SK-N-SH (cell line): ENCODE measurements at regions not wholly inside any gene's neighbourhood (a gene's known extent, or its start where the extent isn't known, plus 50 kb on each side); places are given as distances from the start of the nearest gene placed in this dataset.

Source experiments
- CTCF ChIA-PET: fragments of 300-600, 350-600 bp; formaldehyde crosslinking; extraction: SDS; loops from one replicate; lab custom pipeline; 2021; lab: Yijun Ruan, JAX
- POLR2A ChIA-PET: fragments of 350-600 bp; sonication (Branson Sonifier 250); formaldehyde crosslinking; extraction: SDS; loops from one replicate; lab custom pipeline; 2020; ENCODE audit warnings: antibody characterized with exemption, inconsistent platforms; lab: Yijun Ruan, JAX
- DNase-seq: peaks from one replicate; pipeline ENCODE4 v3.0.0; 2012
- H2AFZ ChIP-seq: fragments of 200-600 bp; sonication (generic); 2 replicates; pipeline ENCODE4 v1.8.1; 2016; ENCODE audit warnings: antibody characterized with exemption, mild to moderate bottlenecking, low read depth
- H3F3A ChIP-seq: fragments of 200-600 bp; sonication (generic); replicated peaks from 2 replicates; pipeline ENCODE3; 2016; ENCODE audit warnings: antibody characterized with exemption, mild to moderate bottlenecking; ENCODE audit not compliant: insufficient read depth
- H3K27ac ChIP-seq, 2 experiments: fragments of 200-500 bp in 1 of 2; fragments of 200-600 bp in 1 of 2; sonication (Bioruptor generic) in 1 of 2; sonication (generic), shearing (Covaris generic) in 1 of 2; 2 replicates each; pipeline versions ENCODE4 v1.5.1 to v1.6.1; 2014 to 2016; ENCODE audit warnings: low read depth in 2 of 2, inconsistent platforms in 1 of 2, low read length in 1 of 2, mild to moderate bottlenecking in 1 of 2, mixed read lengths in 1 of 2
- H3K27me3 ChIP-seq: fragments of 200-600 bp; sonication (generic), shearing (Covaris generic); 2 replicates; pipeline ENCODE4 v1.6.1; 2016; ENCODE audit warnings: mixed run types; ENCODE audit not compliant: insufficient read depth
- H3K36me3 ChIP-seq, 2 experiments: fragments of 200-500 bp in 1 of 2; fragments of 200-600 bp in 1 of 2; sonication (Bioruptor generic) in 1 of 2; sonication (generic) in 1 of 2; replicated peaks in 1 of 2; 2 replicates each; pipeline versions ENCODE3 to v1.5.1; 2014 to 2016; ENCODE audit warnings: low read length in 1 of 2, mild to moderate bottlenecking in 1 of 2; ENCODE audit not compliant: insufficient read depth in 2 of 2, control insufficient read depth in 1 of 2
- H3K4me1 ChIP-seq, 2 experiments: fragments of 200-500 bp in 1 of 2; fragments of 200-600 bp in 1 of 2; sonication (Bioruptor generic) in 1 of 2; sonication (generic), shearing (Covaris generic) in 1 of 2; 2 replicates each; pipeline versions ENCODE4 v1.5.1 to v1.6.1; 2014 to 2016; ENCODE audit warnings: low read depth in 1 of 2, low read length in 1 of 2, mixed run types in 1 of 2; ENCODE audit not compliant: insufficient read depth in 2 of 2, control insufficient read depth in 1 of 2
- H3K4me2 ChIP-seq: fragments of 200-600 bp; sonication (generic), shearing (Covaris generic); 2 replicates; pipeline ENCODE4 v1.6.1; 2017; ENCODE audit warnings: mixed run types
- H3K4me3 ChIP-seq, 2 experiments: fragments of 200-500 bp in 1 of 2; fragments of 200-600 bp in 1 of 2; sonication (Bioruptor generic) in 1 of 2; sonication (generic), shearing (Covaris generic) in 1 of 2; 2 replicates each; pipeline versions ENCODE4 v1.5.1 to v1.8.1; 2014 to 2016; ENCODE audit warnings: low read depth in 2 of 2, inconsistent platforms in 1 of 2, low read length in 1 of 2, mild to moderate bottlenecking in 1 of 2, mixed read lengths in 1 of 2, moderate library complexity in 1 of 2
- H3K79me2 ChIP-seq: fragments of 200-600 bp; sonication (generic); 2 replicates; pipeline ENCODE4 v1.8.1; 2017; ENCODE audit warnings: mild to moderate bottlenecking; ENCODE audit not compliant: insufficient read depth
- H3K9ac ChIP-seq: fragments of 200-600 bp; sonication (generic); 2 replicates; pipeline ENCODE4 v1.6.1; 2017; ENCODE audit warnings: mixed run types
- H3K9me2 ChIP-seq: fragments of 200-600 bp; sonication (generic); 2 replicates; pipeline ENCODE4 v1.6.1; 2017; ENCODE audit warnings: mixed run types
- H3K9me3 ChIP-seq: fragments of 200-600 bp; sonication (generic); 2 replicates; pipeline ENCODE4 v1.6.1; 2017; ENCODE audit warnings: mixed run types, mild to moderate bottlenecking, moderate library complexity
- H4K20me1 ChIP-seq: fragments of 200-600 bp; sonication (generic); 2 replicates; pipeline ENCODE4 v1.6.1; 2017; ENCODE audit warnings: mild to moderate bottlenecking, mixed run types; ENCODE audit not compliant: insufficient read depth
- CHD2 ChIP-seq: fragments of 150-350 bp; IDR thresholded peaks from 2 replicates; pipeline ENCODE4 v1.6.1; 2018; ENCODE audit warnings: low read length; ENCODE audit not compliant: partially characterized antibody
- EP300 ChIP-seq, 2 experiments: IDR thresholded peaks; 2 replicates each; pipeline versions ENCODE4 v1.4.0 to v1.6.1; 2012; ENCODE audit warnings: borderline replicate concordance in 1 of 2, low read depth in 1 of 2, low read length in 1 of 2
- MEF2A ChIP-seq: IDR thresholded peaks from 2 replicates; pipeline ENCODE4 v1.4.0; 2012; ENCODE audit warnings: low read depth, borderline replicate concordance
- MXI1 ChIP-seq: IDR thresholded peaks from 2 replicates; pipeline ENCODE4 v1.6.1; 2012; ENCODE audit warnings: mild to moderate bottlenecking, low read depth, low read length, improper control_type of control experiment
- NFIC ChIP-seq: IDR thresholded peaks from 2 replicates; pipeline ENCODE4 v1.4.0; 2012; ENCODE audit warnings: borderline replicate concordance
- NRF1 ChIP-seq: IDR thresholded peaks from 2 replicates; pipeline ENCODE4 v1.6.1; 2012; ENCODE audit warnings: low read depth, mild to moderate bottlenecking, low read length
- POLR2AphosphoS5 ChIP-seq: IDR thresholded peaks from 2 replicates; pipeline ENCODE4 v1.6.1; 2012; ENCODE audit warnings: low read depth, low read length
- RAD21 ChIP-seq: IDR thresholded peaks from 2 replicates; pipeline ENCODE4 v1.6.1; 2012; ENCODE audit warnings: mild to moderate bottlenecking, low read length
- RFX5 ChIP-seq: IDR thresholded peaks from 2 replicates; pipeline ENCODE4 v1.6.1; 2012; ENCODE audit warnings: mild to moderate bottlenecking, improper control_type of control experiment, low read length
- RXRA ChIP-seq: IDR thresholded peaks from 2 replicates; pipeline ENCODE4 v1.4.0; 2012; ENCODE audit warnings: low read depth, mild to moderate bottlenecking, borderline replicate concordance
- TAF1 ChIP-seq: IDR thresholded peaks from 2 replicates; pipeline ENCODE4 v1.6.1; 2012; ENCODE audit warnings: low read depth, mild to moderate bottlenecking, low read length, moderate library complexity, borderline replicate concordance
- TCF12 ChIP-seq: IDR thresholded peaks from 2 replicates; pipeline ENCODE4 v1.4.0; 2012
- WGBS: methylation state at CpG from one replicate; pipeline ENCODE4 v1.1.6; 2017; ENCODE audit warnings: low lambda C conversion rate; 5-methylcytosine and 5-hydroxymethylcytosine counted together
- TF ChIP-seq, protein P1 (sequence below): fragments of 200-600 bp; sonication (generic); IDR thresholded peaks from 2 replicates; pipeline ENCODE4 v1.6.1; 2017; ENCODE audit warnings: antibody characterized with exemption, mild to moderate bottlenecking, moderate library complexity
- TF ChIP-seq, protein P2 (sequence below): IDR thresholded peaks from 2 replicates; pipeline ENCODE4 v1.4.0; 2012; ENCODE audit warnings: low read depth
- TF ChIP-seq, protein P3 (sequence below): IDR thresholded peaks from 2 replicates; pipeline ENCODE4 v1.6.1; 2012; ENCODE audit warnings: mild to moderate bottlenecking, low read depth, low read length, moderate library complexity

DNA sequence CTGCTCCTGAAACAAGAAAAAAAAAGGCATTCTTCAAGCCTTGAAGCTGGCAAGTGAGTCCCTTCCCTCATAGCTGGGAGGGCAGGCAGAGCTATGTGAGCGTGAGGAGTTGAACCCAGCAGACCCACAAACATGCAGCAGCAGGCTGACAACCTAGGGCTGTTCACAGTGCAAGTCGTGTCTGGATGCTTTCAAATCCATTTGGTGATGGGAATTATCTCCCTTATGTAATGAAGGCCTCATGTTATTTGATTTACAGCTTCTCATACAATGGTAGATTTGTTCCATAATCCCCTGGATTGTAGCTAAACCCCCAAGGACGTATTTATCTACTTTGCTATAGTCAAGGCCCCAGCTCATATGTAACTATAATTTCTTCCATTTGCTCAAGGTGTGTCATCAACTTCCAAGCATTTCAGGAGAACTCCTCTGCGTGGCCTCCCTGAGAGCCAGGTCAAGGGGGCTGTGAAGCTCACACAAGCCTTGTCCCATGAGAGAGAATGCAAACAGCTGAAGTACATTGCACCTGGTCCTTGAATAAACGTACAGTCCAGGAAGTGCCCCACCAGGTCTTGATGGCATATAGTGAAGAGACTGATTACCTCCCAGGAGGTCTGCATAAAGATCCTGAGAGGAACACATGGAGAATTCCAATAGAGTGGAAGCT is 124.8 kb upstream of the SLC1A3 start:
- no peak for TF ChIP-seq EP300 (IDR thresholded peaks at IDR 0.05; ENCODE audit: borderline replicate concordance in 1 of 2, low read depth in 1 of 2, low read length in 1 of 2)
- no peak for TF ChIP-seq RFX5
- TF ChIP-seq, protein P1, sequence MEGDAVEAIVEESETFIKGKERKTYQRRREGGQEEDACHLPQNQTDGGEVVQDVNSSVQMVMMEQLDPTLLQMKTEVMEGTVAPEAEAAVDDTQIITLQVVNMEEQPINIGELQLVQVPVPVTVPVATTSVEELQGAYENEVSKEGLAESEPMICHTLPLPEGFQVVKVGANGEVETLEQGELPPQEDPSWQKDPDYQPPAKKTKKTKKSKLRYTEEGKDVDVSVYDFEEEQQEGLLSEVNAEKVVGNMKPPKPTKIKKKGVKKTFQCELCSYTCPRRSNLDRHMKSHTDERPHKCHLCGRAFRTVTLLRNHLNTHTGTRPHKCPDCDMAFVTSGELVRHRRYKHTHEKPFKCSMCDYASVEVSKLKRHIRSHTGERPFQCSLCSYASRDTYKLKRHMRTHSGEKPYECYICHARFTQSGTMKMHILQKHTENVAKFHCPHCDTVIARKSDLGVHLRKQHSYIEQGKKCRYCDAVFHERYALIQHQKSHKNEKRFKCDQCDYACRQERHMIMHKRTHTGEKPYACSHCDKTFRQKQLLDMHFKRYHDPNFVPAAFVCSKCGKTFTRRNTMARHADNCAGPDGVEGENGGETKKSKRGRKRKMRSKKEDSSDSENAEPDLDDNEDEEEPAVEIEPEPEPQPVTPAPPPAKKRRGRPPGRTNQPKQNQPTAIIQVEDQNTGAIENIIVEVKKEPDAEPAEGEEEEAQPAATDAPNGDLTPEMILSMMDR, result no peak
- TF ChIP-seq RXRA, result no peak
- TF ChIP-seq NFIC, result no peak
- TF ChIP-seq, protein P2, sequence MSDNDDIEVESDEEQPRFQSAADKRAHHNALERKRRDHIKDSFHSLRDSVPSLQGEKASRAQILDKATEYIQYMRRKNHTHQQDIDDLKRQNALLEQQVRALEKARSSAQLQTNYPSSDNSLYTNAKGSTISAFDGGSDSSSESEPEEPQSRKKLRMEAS, result no peak
- no peak for TF ChIP-seq NRF1
- TF ChIP-seq RAD21, result no peak
- TF ChIP-seq MXI1, result no peak
- no peak for TF ChIP-seq TCF12
- no peak for TF ChIP-seq TAF1
- no peak for TF ChIP-seq CHD2
- TF ChIP-seq, protein P3, sequence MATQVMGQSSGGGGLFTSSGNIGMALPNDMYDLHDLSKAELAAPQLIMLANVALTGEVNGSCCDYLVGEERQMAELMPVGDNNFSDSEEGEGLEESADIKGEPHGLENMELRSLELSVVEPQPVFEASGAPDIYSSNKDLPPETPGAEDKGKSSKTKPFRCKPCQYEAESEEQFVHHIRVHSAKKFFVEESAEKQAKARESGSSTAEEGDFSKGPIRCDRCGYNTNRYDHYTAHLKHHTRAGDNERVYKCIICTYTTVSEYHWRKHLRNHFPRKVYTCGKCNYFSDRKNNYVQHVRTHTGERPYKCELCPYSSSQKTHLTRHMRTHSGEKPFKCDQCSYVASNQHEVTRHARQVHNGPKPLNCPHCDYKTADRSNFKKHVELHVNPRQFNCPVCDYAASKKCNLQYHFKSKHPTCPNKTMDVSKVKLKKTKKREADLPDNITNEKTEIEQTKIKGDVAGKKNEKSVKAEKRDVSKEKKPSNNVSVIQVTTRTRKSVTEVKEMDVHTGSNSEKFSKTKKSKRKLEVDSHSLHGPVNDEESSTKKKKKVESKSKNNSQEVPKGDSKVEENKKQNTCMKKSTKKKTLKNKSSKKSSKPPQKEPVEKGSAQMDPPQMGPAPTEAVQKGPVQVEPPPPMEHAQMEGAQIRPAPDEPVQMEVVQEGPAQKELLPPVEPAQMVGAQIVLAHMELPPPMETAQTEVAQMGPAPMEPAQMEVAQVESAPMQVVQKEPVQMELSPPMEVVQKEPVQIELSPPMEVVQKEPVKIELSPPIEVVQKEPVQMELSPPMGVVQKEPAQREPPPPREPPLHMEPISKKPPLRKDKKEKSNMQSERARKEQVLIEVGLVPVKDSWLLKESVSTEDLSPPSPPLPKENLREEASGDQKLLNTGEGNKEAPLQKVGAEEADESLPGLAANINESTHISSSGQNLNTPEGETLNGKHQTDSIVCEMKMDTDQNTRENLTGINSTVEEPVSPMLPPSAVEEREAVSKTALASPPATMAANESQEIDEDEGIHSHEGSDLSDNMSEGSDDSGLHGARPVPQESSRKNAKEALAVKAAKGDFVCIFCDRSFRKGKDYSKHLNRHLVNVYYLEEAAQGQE, result no peak
- no peak for TF ChIP-seq MEF2A
- no peak for TF ChIP-seq POLR2AphosphoS5
- TF ChIP-seq, all 33 proteins: peak for 0
- ChIA-PET POLR2A (no interaction called here), CTCF (interaction anchor here (1.3 to 1.6 kb wide), 3 partner anchors 11 to 214 kb away, joined by 3 to 6 read pairs (median 4); no protein-coding TSS in a partner anchor)

More for the DNA sequence above, 124.8 kb upstream of the SLC1A3 start:
- 3% methylated on average over 5 of the region's 5 CpGs for WGBS
- H3K4me2 ChIP-seq, result no peak overlapping the region
- no peak overlapping the region for H2AFZ ChIP-seq
- H3F3A ChIP-seq, result no peaks in the 10 kb centered on the region
- H3K9me2 ChIP-seq, result no peaks in the 10 kb centered on the region
- no peak overlapping the region for H3K27ac ChIP-seq
- H3K4me3 ChIP-seq, result no peak overlapping the region
- no peak overlapping the region for H3K9ac ChIP-seq
- H3K9me3 ChIP-seq, result no peaks in the 10 kb centered on the region
- H3K27me3 ChIP-seq, result no peaks in the 10 kb centered on the region; the same call in 1 of the 2 replicates
- no peak for DNase-seq
- no peaks in the 10 kb centered on the region for H3K36me3 ChIP-seq
- no peaks in the 10 kb centered on the region for H3K4me1 ChIP-seq
- no peaks in the 10 kb centered on the region for H3K79me2 ChIP-seq
- H4K20me1 ChIP-seq, result no peaks in the 10 kb centered on the region
